Testis (tissue), 2 donors: ENCODE measurements at regions not wholly inside any gene's neighbourhood (a gene's known extent, or its start where the extent isn't known, plus 50 kb on each side); places are given as distances from the start of the nearest gene placed in this dataset.

Source experiments
- DNase-seq: peaks from one replicate; pipeline ENCODE4 v3.0.0-alpha.2; 2019
- H3K27ac ChIP-seq, 2 donors: fragments of 200-600 bp; sonication (generic); one replicate each; pipeline ENCODE4 v1.5.1; 2019
- H3K27me3 ChIP-seq: fragments of 200-600 bp; sonication (generic); one replicate; pipeline ENCODE4 v1.5.1; 2019
- H3K36me3 ChIP-seq: fragments of 200-600 bp; sonication (generic); one replicate; pipeline ENCODE4 v1.5.1; 2017; ENCODE audit warnings: low read depth; ENCODE audit errors: missing control alignments
- H3K4me1 ChIP-seq: fragments of 200-600 bp; sonication (generic); one replicate; pipeline ENCODE4 v1.5.1; 2019
- H3K4me3 ChIP-seq, 2 donors: fragments of 200-600 bp; sonication (generic); one replicate each; pipeline ENCODE4 v1.5.1; 2017 to 2019
- H3K9me3 ChIP-seq: fragments of 200-600 bp; sonication (generic); one replicate; pipeline ENCODE4 v1.5.1; 2017
- CTCF ChIP-seq, 3 experiments: fragments of 450-650 bp in 2 of 3; fragments of 200-600 bp in 1 of 3; sonication (generic) in 1 of 3; IDR thresholded peaks; one replicate each; pipeline ENCODE4 v1.5.1; 2016 to 2019; ENCODE audit warnings: antibody characterized with exemption in 3 of 3, mild to moderate bottlenecking in 2 of 3, moderate library complexity in 1 of 3
- POLR2A ChIP-seq: fragments of 450-650 bp; IDR thresholded peaks from one replicate; pipeline ENCODE4 v1.6.1; 2017; ENCODE audit warnings: antibody characterized with exemption, mild to moderate bottlenecking, moderate library complexity
- WGBS, 2 donors: methylation state at CpG; one replicate each; pipeline ENCODE4 v1.1.5; 2018; 5-methylcytosine and 5-hydroxymethylcytosine counted together
- intact Hi-C: fragments of 100-400 bp; cut with DNase I; formaldehyde crosslinking; loops from one replicate; pipeline ENCODE4 v1.15.1; 2023; ENCODE audit warnings: low total_unique reads

GRCh38 chr6:67558985-67559384, 1076.1 kb upstream of the ADGRB3 start:
- intact Hi-C loops, result no loop called here
- H3K4me3 ChIP-seq, result no peak overlapping the region
- H3K27ac ChIP-seq, result no peak overlapping the region
- TF ChIP-seq CTCF (IDR thresholded peaks at IDR 0.05) (no peak), POLR2A (no peak)
- no peaks in the 10 kb centered on the region for H3K36me3 ChIP-seq
- H3K27me3 ChIP-seq, result no peaks in the 10 kb centered on the region
- WGBS, 2 donors, result 35 to 45% methylated on average over 1 of the region's 1 CpG
- DNase-seq, result no peak
- H3K9me3 ChIP-seq, result no peaks in the 10 kb centered on the region
- H3K4me1 ChIP-seq, result no peaks in the 10 kb centered on the region

GRCh38 chr6:67544851-67545452, 1090.1 kb upstream of the ADGRB3 start:
- no peaks in the 10 kb centered on the region for H3K9me3 ChIP-seq
- intact Hi-C loops, result no loop called here
- no peak overlapping the region for H3K27ac ChIP-seq
- WGBS, 2 donors, result 61 to 72% methylated on average over 1 of the region's 1 CpG
- H3K4me1 ChIP-seq, result no peaks in the 10 kb centered on the region
- H3K36me3 ChIP-seq, result no peaks in the 10 kb centered on the region
- no peak for DNase-seq
- H3K4me3 ChIP-seq, result no peak overlapping the region
- H3K27me3 ChIP-seq, result no peaks in the 10 kb centered on the region
- TF ChIP-seq POLR2A (no peak), CTCF (IDR thresholded peaks at IDR 0.05) (no peak)

GRCh38 chr6:67541586-67541985, 1093.5 kb upstream of the ADGRB3 start:
- intact Hi-C loops, result no loop called here
- H3K27ac ChIP-seq, result no peak overlapping the region
- no peak for DNase-seq

GRCh38 chr6:67538032-67538431, 1097.0 kb upstream of the ADGRB3 start:
- no peaks in the 10 kb centered on the region for H3K4me1 ChIP-seq
- H3K27ac ChIP-seq, result no peak overlapping the region
- H3K36me3 ChIP-seq, result no peaks in the 10 kb centered on the region
- H3K4me3 ChIP-seq, result no peak overlapping the region
- TF ChIP-seq POLR2A (no peak), CTCF (IDR thresholded peaks at IDR 0.05) (no peak)
- DNase-seq, result no peak
- no peaks in the 10 kb centered on the region for H3K27me3 ChIP-seq
- WGBS, 2 donors, result 76 to 80% methylated on average over 1 of the region's 1 CpG
- H3K9me3 ChIP-seq, result no peaks in the 10 kb centered on the region
- intact Hi-C loops, result no loop called here

More at GRCh38 chr6:67541586-67541985, 1093.5 kb upstream of the ADGRB3 start:
- no peaks in the 10 kb centered on the region for H3K36me3 ChIP-seq
- H3K27me3 ChIP-seq, result no peaks in the 10 kb centered on the region
- H3K4me3 ChIP-seq, result no peak overlapping the region
- TF ChIP-seq POLR2A, result no peak
- TF ChIP-seq CTCF (IDR thresholded peaks at IDR 0.05), result no peak
- no peaks in the 10 kb centered on the region for H3K9me3 ChIP-seq
- H3K4me1 ChIP-seq, result no peaks in the 10 kb centered on the region

- H3K4me3 ChIP-seq, result no peak overlapping the region
- no peaks in the 10 kb centered on the region for H3K27me3 ChIP-seq
- H3K36me3 ChIP-seq, result no peaks in the 10 kb centered on the region
- 76 to 85% methylated on average over 3 of the region's 3 CpGs for WGBS, 2 donors
- no peaks in the 10 kb centered on the region for H3K9me3 ChIP-seq
- H3K4me1 ChIP-seq, result no peaks in the 10 kb centered on the region
- TF ChIP-seq POLR2A (no peak), CTCF (IDR thresholded peaks at IDR 0.05) (no peak)
- DNase-seq, result no peak
- intact Hi-C loops, result no loop called here
- no peak overlapping the region for H3K27ac ChIP-seq
These were observed 1099.1 kb upstream of the ADGRB3 start for GRCh38 chr6:67535946-67536345.
